OCI-LY3 (cell line): ENCODE measurements at regions not wholly inside any gene's neighbourhood (a gene's known extent, or its start where the extent isn't known, plus 50 kb on each side); places are given as distances from the start of the nearest gene placed in this dataset.

Experiments used
- EZH2phosphoT487 ChIP-seq: fragments of 200-600 bp; shearing (Covaris generic); IDR thresholded peaks from 2 replicates; pipeline ENCODE4 v1.6.1; 2018; ENCODE audit warnings: antibody characterized with exemption, mixed run types, low read depth
- TF ChIP-seq, protein P1 (sequence below): fragments of 200-600, 300-600 bp; sonication (generic); IDR thresholded peaks from 2 replicates; pipeline ENCODE4 v1.5.1; 2014; ENCODE audit warnings: antibody characterized with exemption, low read length, low read depth

DNA sequence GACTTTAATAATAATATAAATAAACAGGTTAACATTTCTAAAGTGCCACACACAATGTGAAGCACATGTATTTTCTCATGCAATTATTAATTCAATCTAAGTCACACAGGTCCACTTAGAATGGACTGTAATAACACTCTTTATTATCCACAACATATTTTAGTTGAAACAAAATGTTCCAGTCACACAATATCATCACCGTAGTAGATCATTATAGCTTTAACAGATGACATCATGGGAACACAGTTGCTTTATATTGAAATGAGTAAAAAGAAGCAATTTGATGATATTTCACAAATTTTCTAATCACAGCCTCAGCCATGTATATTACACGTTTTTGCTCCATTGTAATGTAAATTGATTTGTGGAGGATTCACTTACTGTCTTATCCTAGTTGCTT is 266.3 kb downstream of the MEIS1 start:
- TF ChIP-seq, protein P1, sequence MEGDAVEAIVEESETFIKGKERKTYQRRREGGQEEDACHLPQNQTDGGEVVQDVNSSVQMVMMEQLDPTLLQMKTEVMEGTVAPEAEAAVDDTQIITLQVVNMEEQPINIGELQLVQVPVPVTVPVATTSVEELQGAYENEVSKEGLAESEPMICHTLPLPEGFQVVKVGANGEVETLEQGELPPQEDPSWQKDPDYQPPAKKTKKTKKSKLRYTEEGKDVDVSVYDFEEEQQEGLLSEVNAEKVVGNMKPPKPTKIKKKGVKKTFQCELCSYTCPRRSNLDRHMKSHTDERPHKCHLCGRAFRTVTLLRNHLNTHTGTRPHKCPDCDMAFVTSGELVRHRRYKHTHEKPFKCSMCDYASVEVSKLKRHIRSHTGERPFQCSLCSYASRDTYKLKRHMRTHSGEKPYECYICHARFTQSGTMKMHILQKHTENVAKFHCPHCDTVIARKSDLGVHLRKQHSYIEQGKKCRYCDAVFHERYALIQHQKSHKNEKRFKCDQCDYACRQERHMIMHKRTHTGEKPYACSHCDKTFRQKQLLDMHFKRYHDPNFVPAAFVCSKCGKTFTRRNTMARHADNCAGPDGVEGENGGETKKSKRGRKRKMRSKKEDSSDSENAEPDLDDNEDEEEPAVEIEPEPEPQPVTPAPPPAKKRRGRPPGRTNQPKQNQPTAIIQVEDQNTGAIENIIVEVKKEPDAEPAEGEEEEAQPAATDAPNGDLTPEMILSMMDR = no peak
- TF ChIP-seq EZH2phosphoT487 = no peak
